HG02973 (cell line): ENCODE measurements at regions not wholly inside any gene's neighbourhood (a gene's known extent, or its start where the extent isn't known, plus 50 kb on each side); places are given as distances from the start of the nearest gene placed in this dataset.
"Not testable (repeated sequence)": the region's sequence is repeated elsewhere in the genome, so short reads cannot be mapped to it uniquely, and the experiment has no call there.

Experiments used
- ATAC-seq: cut with Tn5 transposase; IDR thresholded peaks from one replicate; pipeline ENCODE4 v1.9.1; 2021; ENCODE audit warnings: moderate library complexity; ENCODE audit not compliant: unreplicated experiment

DNA sequence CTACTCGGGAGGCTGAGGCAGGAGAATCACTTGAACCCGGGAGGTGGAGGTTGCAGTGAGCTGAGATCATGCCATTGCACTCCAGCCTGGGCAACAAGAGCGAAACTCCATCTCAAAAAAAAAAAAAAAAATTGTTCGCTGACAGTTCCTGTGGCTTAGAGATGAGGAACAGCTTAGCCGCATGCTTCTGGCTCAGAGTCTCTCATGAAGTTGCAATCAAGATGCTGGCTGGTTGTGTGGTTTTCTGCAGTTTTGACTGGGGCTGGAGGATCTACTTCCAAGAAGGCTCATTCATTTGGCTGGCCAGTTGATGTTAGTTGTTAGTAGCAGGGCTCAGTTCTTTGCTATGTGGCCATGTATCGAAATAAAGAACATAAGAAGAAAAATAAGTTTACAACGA lies 69.9 kb upstream of the TBC1D5 start:
- not testable (repeated sequence) for ATAC-seq

DNA sequence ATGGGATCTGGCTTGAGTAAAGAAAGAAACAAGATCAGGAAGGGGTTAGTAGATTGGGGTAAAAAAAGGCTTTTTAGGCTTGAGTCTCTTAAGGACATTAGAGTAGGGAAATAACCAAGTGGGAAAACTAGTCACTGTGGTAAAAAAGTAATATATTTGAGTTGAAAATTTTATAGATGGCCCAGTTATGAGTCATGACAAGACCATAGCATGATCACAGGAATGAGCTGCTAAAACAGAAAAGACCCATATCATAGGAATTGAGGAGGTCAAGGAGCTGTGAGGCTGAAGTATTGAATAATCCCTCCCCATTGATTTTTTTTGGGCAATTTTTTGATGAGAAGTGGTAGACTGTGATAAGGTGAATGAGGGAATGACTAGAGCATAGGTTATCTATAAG lies 69.2 kb upstream of the TBC1D5 start:
- ATAC-seq: no peak

DNA sequence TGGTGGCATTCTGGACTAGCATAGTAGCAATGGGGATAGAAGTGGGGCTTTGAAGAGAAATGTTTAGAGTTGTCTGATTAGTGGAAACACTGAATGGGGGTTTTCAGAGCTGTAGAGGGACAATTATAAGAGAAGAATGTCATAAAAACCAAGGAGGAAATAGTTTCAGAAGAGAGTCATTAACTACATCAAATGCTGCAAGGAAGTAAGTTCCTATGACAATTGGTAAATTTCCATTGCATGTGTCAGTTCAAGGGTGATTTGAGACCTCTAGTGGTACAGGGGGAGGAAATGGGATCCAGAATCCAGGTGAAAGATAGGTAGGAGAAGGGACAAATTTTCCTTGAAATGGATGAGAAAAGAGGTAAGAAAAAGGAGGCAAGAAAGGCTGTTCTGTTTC lies 68.3 kb upstream of the TBC1D5 start:
- ATAC-seq: no peak

DNA sequence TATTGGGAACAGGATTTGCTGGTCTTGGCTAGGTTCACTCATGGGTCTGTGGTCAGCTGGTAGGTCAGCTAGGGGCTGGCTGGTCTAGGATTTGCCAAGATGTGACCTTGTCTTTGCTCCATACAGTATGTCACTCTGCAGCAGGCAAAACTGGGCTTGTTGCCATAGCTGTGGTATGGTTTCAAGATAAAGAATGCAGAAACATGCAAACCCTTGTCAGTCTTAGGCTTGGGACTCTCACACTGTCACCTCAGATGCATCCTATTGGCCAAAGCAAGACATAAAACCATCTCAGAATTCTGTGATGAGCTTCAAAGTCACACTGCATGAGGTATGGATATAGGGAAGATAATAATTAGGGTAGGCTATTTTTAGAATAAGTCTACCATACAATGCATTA lies 66.6 kb upstream of the TBC1D5 start:
- ATAC-seq: no peak

DNA sequence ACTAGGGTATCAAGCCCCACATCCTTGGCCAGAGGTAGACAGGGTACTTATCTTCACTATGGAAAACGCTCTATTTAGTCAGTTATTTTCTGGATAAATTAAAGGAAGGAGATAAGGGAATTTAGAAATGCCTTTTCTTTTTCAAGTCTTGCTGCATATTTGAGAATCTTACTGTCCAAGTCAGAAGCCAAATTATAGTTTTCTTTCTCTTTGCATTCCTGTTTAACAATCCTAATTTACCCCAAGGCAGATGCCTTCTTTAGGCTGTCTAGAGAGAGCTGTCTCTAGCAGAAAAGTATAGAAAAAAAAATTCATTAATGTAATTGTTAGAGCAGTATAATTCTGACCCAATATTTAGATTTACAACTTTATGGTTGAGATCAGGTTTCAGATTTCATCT lies 64.4 kb upstream of the TBC1D5 start:
- ATAC-seq: no peak

DNA sequence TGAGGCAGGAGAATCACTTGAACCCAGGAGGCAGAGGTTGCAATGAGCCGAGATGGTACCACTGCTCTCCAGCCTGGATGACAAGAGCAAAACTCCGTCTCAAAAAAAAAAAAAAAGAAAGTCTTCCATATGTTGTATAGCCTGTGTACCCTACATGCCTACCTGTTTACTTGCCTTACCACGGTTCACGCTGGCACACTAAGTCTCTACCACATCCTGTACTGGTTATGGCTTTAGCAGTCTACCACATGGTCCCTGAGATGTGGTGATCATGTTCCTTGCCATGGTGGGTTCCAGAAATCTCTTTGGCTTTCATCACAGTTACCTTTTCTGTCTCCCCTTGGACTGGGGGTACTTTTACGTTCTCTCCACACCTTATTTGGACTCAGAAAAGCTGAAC lies 63.8 kb upstream of the TBC1D5 start:
- no peak for ATAC-seq

DNA sequence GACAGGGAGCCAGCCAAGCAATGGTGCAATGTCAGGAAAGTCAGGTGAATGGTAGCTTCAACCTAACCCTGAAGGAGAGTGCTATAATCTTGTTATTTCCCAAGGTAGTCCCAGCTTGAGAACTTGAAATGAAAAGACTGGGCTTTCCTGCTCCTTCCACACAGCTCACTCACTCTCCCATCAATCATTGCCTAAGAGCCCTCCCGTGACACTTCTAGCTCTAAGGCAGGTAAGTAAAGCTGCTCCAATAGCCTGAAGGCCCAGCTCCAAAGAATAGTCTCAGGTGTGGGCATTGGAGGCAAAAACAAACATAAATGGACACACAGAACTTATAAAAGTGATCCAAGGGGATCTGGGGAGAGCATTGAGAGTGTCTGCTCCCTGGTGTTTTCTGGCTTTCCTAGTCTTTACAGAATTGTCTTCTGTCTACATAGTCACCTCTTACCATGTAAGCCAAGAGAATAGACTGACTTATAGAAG lies 63.1 kb upstream of the TBC1D5 start:
- ATAC-seq: no peak

DNA sequence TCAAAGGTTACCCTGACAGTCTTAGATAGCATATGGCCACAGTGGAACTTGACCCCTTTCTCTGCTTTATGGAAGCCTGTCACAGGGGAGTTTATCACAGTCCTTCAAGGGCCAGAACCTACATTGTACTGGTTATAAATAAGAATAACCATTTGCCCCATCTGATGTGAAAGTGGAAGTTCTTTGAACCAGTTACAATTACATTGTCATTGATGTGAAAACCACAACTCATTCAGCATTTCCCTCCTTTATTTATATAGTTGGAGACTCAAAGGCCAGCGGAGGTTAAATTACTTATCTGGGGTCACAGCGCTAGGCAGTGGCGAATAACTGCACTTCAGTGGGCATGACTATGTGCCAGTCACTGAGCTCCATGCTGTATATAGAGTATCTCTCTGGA lies 60.5 kb upstream of the TBC1D5 start:
- ATAC-seq: peak; percentile 47

DNA sequence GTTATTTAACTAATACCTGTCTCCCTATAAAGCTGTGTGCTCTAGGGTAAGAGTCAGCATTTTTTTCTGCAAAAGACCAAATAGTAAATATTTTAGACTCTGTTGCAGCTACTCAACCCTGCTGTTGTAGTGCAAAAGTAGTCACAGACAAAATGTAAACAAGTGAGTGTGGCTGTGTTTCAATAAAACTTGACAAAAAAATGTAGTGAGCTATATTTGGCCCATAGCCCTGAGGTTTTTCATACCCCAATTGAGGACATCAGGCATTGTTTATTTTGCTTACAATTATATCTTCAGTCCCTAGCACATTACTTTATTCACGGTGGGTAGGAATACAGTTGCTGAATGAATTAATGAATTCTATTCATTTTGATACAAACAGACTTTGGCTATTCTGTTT lies 58.7 kb upstream of the TBC1D5 start:
- no peak for ATAC-seq

DNA sequence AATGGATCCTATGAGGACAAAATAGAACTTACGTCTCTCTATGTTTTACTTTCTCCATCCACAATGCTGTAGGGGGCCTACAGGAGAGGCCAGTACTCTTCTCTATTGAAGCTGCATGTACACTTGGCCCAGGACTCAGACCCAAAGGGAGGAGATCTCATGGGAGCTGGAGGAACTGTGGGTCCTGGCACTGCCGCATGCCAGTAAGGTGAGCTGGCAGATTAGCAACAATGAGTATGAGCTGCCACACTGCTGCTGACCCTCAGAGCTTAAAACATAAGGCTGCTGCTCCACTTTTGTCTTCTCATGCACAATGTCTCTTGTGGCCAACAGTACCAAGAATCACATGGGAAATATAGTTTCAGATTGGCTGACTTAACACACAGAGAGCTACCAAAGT lies 57.8 kb upstream of the TBC1D5 start:
- ATAC-seq: no peak

DNA sequence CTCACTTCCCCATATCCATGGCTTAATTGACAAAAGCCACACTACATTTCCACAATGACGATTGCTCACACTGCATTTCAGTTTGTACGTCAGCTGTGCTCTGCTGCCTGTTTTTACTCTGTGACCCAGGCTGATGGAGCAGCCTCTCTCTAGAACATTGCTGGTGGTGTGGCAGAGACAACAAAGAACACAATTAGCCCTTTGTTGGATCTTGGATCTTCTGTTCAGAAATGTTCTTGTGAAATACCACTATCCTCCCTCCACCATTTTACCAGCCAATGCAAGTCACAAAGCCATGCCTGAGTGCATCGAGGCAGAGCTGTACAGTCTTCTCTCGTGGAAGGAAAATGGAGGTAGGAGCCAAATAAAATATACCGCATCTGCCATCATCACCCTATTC lies 56.9 kb upstream of the TBC1D5 start:
- ATAC-seq: no peak

DNA sequence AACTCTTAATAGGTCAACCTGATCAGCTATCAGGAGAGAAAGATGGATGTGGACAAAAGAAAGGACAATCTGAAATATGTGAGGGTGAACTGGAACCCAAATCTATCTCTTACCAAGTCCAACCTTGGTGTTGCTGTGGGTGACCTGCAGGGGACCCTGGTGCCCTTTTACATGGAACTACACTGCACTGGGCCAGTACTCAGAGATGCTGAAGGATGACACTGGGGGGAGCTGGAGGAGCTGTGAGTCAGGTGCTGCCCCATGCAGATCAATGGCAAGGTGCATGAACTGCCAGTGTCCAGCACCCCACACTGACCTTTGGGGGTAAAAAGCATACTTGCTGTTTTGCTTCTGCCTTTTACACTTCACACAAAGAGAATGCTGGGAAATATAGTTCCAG lies 55.6 kb upstream of the TBC1D5 start:
- no peak for ATAC-seq

DNA sequence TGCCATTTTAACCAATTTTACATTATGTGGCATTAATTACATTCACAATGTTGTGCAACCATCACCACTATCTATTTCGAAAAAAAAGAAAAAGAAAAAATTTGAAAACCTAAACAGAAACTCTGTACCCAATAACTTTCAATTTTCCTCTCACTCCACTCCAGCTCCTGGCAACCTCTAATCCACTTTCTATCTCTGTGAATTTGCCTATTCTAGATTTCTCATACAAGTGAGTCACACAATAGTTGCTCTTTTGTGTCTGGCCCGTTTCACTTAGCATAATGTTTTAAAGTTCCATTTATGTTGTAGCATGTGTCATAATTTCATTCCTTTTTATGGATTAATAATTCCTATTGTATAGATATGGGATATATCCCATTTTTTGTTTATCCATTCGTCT lies 53.3 kb upstream of the TBC1D5 start:
- no peak for ATAC-seq

DNA sequence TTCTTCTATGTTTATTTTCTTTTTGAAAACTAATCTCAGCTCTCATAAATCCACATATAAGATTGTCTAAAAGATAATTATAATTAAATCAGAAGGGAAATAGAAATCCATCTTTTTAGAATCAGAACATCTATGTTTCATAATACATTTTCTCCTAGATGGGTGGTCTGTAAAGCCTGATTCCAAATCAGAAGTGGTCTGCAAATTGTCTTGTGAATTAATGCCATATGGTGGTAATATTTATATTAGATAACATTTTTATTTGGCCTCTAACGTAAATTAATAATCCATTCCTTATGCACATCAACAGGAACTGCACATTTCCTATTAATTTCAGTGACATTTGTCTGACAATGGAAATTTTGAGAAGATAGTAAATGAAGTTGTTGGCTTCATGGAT lies 52.8 kb upstream of the TBC1D5 start:
- no peak for ATAC-seq

DNA sequence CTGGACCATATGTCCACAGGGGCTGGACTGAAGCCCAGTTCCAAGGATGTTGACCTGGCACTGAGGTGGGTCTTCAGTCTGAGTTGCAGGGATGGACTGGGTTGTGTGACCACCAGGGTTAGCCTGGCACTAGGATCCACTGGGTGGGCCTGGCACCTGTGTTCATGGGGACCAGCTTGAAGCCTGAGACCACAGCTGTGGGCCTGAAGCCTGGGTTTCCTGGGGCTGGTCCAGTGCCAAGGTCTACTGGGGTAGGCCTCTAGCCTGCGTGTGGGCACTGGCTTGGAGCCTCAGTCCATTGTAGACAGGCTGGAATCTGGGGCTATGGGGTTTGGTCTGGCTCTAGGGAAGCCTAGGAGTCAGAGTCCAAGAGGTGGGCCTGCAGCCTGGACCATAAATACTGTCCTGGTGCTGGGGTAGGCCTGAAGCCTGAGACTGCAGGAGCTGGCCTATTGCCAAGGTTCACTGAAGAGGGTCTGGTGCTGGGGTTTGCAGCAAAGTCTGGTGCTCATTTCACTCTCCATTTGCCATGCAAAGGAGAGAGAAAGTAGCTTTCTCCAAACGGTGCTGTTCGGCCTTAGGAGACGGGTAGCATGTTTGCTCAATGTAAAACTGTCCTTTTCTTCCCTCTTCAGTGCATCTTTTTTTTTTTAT lies 51.2 kb upstream of the TBC1D5 start:
- ATAC-seq: no peak
